ENCODE measurements at regions not wholly inside any gene's neighbourhood (a gene's known extent, or its start where the extent isn't known, plus 50 kb on each side); places are given as distances from the start of the nearest gene placed in this dataset.

- no peak for DNase-seq (ENCODE audit: low read depth)
- TF ChIP-seq CTCF (IDR thresholded peaks at IDR 0.05; ENCODE audit: low read depth, low read length): no peak
- TF ChIP-seq MYC (IDR thresholded peaks at IDR 0.05; ENCODE audit: low read depth, low read length): no peak
- no peak for TF ChIP-seq POLR2A (IDR thresholded peaks at IDR 0.05; ENCODE audit: extremely low read depth, insufficient read length)
- TF ChIP-seq MAX (IDR thresholded peaks at IDR 0.05; ENCODE audit: low read depth, low read length): no peak
Measured at GRCh38 chr2:16049406-16049805, 109.1 kb downstream of the MYCN start.

GRCh38 chr2:16048466-16048865 is 108.1 kb downstream of the MYCN start:
- no peak for DNase-seq (ENCODE audit: low read depth)
- TF ChIP-seq MAX (IDR thresholded peaks at IDR 0.05; ENCODE audit: low read depth, low read length): no peak
- TF ChIP-seq MYC (IDR thresholded peaks at IDR 0.05; ENCODE audit: low read depth, low read length): no peak
- no peak for TF ChIP-seq POLR2A (IDR thresholded peaks at IDR 0.05; ENCODE audit: extremely low read depth, insufficient read length)
- TF ChIP-seq CTCF (IDR thresholded peaks at IDR 0.05; ENCODE audit: low read depth, low read length): no peak
- H3K4me3 ChIP-seq (ENCODE audit: low read depth, low read length): no peak overlapping the region

More at GRCh38 chr2:16049406-16049805, 109.1 kb downstream of the MYCN start:
- H3K4me3 ChIP-seq (ENCODE audit: low read depth, low read length): no peak overlapping the region

GRCh38 chr2:16047701-16048100 is 107.4 kb downstream of the MYCN start:
- TF ChIP-seq CTCF (IDR thresholded peaks at IDR 0.05; ENCODE audit: low read depth, low read length): no peak
- no peak for TF ChIP-seq MYC (IDR thresholded peaks at IDR 0.05; ENCODE audit: low read depth, low read length)
- no peak for TF ChIP-seq POLR2A (IDR thresholded peaks at IDR 0.05; ENCODE audit: extremely low read depth, insufficient read length)
- no peak for TF ChIP-seq MAX (IDR thresholded peaks at IDR 0.05; ENCODE audit: low read depth, low read length)
- no peak overlapping the region for H3K4me3 ChIP-seq (ENCODE audit: low read depth, low read length)
- no peak for DNase-seq (ENCODE audit: low read depth)

- no peak overlapping the region for H3K4me3 ChIP-seq (ENCODE audit: low read depth, low read length)
- DNase-seq (ENCODE audit: low read depth): no peak
- no peak for TF ChIP-seq POLR2A (IDR thresholded peaks at IDR 0.05; ENCODE audit: extremely low read depth, insufficient read length)
- TF ChIP-seq MYC (IDR thresholded peaks at IDR 0.05; ENCODE audit: low read depth, low read length): no peak
- no peak for TF ChIP-seq CTCF (IDR thresholded peaks at IDR 0.05; ENCODE audit: low read depth, low read length)
- no peak for TF ChIP-seq MAX (IDR thresholded peaks at IDR 0.05; ENCODE audit: low read depth, low read length)
Measured at GRCh38 chr2:16046649-16047048, 106.3 kb downstream of the MYCN start.

GRCh38 chr2:16045653-16046352 is 105.5 kb downstream of the MYCN start:
- H3K4me3 ChIP-seq (ENCODE audit: low read depth, low read length): no peak overlapping the region
- DNase-seq (ENCODE audit: low read depth): no peak
- TF ChIP-seq POLR2A (IDR thresholded peaks at IDR 0.05; ENCODE audit: extremely low read depth, insufficient read length) (no peak), MYC (IDR thresholded peaks at IDR 0.05; ENCODE audit: low read depth, low read length) (no peak), MAX (IDR thresholded peaks at IDR 0.05; ENCODE audit: low read depth, low read length) (no peak), CTCF (IDR thresholded peaks at IDR 0.05; ENCODE audit: low read depth, low read length) (no peak)

Measured in NB4 (cell line).